HL-60 (cell line): ENCODE measurements at regions not wholly inside any gene's neighbourhood (a gene's known extent, or its start where the extent isn't known, plus 50 kb on each side); places are given as distances from the start of the nearest gene placed in this dataset.

Experiments used
- DNase-seq, 2 experiments: peaks; one replicate each; pipeline ENCODE4 v3.0.0-alpha.2; 2010 to 2020; ENCODE audit warnings: low read depth in 1 of 2, low spot score in 1 of 2
- H3K27ac ChIP-seq: fragments of 250-450 bp; sonication (Bioruptor Pico); replicated peaks from 2 replicates; pipeline ENCODE4 v1.5.1; 2020; ENCODE audit warnings: mild to moderate bottlenecking, moderate library complexity
- H3K27me3 ChIP-seq: fragments of 250-450 bp; sonication (Bioruptor Pico); 2 replicates; pipeline ENCODE4 v1.5.1; 2021; ENCODE audit warnings: mild to moderate bottlenecking, moderate library complexity; ENCODE audit not compliant: insufficient read depth, poor library complexity, severe bottlenecking
- H3K4me3 ChIP-seq: replicated peaks from 2 replicates; pipeline ENCODE4 v1.5.1; 2011; ENCODE audit warnings: mild to moderate bottlenecking, control low read depth, low read length; ENCODE audit not compliant: insufficient read depth
- CTCF ChIP-seq: IDR thresholded peaks from one replicate; pipeline ENCODE4 v1.5.1; 2011; ENCODE audit warnings: low read length, control low read depth, inconsistent platforms; ENCODE audit not compliant: insufficient read depth
- GABPA ChIP-seq: IDR thresholded peaks from 2 replicates; pipeline ENCODE4 v1.6.1; 2012; ENCODE audit warnings: low read depth
- POLR2AphosphoS5 ChIP-seq: IDR thresholded peaks from 2 replicates; pipeline ENCODE4 v1.6.1; 2012; ENCODE audit warnings: low read depth
- REST ChIP-seq: IDR thresholded peaks from 2 replicates; pipeline ENCODE4 v1.6.1; 2012; ENCODE audit warnings: low read depth; ENCODE audit not compliant: insufficient replicate concordance
- SPI1 ChIP-seq: IDR thresholded peaks from 2 replicates; pipeline ENCODE4 v1.6.1; 2012; ENCODE audit warnings: low read depth, mild to moderate bottlenecking, borderline replicate concordance

GRCh38 chr15:24835301-24835700, 119.5 kb upstream of the SNRPN start:
- no peak for TF ChIP-seq GABPA
- TF ChIP-seq POLR2AphosphoS5, result no peak
- no peak for TF ChIP-seq REST
- TF ChIP-seq SPI1, result no peak
- no peak for TF ChIP-seq CTCF
- H3K27me3 ChIP-seq, result no peaks in the 10 kb centered on the region
- no peak overlapping the region for H3K27ac ChIP-seq
- no peak overlapping the region for H3K4me3 ChIP-seq
- DNase-seq, result no peak

- H3K4me3 ChIP-seq, result no peak overlapping the region
- TF ChIP-seq GABPA (peak; percentile 42; the same call in 1 of the 2 replicates), REST (no peak)
- DNase-seq, result peak in 1 of 2 experiments; percentile 14
Measured at GRCh38 chr15:24848050-24848449, 106.7 kb upstream of the SNRPN start.

GRCh38 chr15:24856397-24857390, 98.1 kb upstream of the SNRPN start:
- DNase-seq, result no peak
- no peak overlapping the region for H3K4me3 ChIP-seq
- H3K27me3 ChIP-seq, result no peaks in the 10 kb centered on the region
- TF ChIP-seq GABPA, result no peak
- TF ChIP-seq POLR2AphosphoS5, result no peak
- no peak for TF ChIP-seq CTCF
- no peak for TF ChIP-seq SPI1
- TF ChIP-seq REST, result no peak
- H3K27ac ChIP-seq, result no peak overlapping the region

More at GRCh38 chr15:24848050-24848449, 106.7 kb upstream of the SNRPN start:
- Histone ChIP-seq H3K27ac (no peak overlapping the region), H3K27me3 (no peaks in the 10 kb centered on the region)
